Mammary epithelial cell (primary cell): ENCODE measurements at regions not wholly inside any gene's neighbourhood (a gene's known extent, or its start where the extent isn't known, plus 50 kb on each side); places are given as distances from the start of the nearest gene placed in this dataset.

ENCODE experiments used
- EZH2 ChIP-seq: IDR thresholded peaks from 2 replicates; pipeline ENCODE4 v1.6.1; 2012; ENCODE audit warnings: low read length, inconsistent platforms, borderline replicate concordance
- TF ChIP-seq, protein P1 (sequence below), 2 donors: IDR thresholded peaks in 1 of 2; conservative IDR thresholded peaks in 1 of 2; 2 replicates each; pipeline ENCODE4 v1.5.1; 2011 to 2012; ENCODE audit warnings: inconsistent platforms in 2 of 2, low read length in 2 of 2, mild to moderate bottlenecking in 2 of 2, control low read depth in 1 of 2, low read depth in 1 of 2; ENCODE audit not compliant: insufficient read depth in 1 of 2; ENCODE audit errors: extremely low read depth in 1 of 2

DNA sequence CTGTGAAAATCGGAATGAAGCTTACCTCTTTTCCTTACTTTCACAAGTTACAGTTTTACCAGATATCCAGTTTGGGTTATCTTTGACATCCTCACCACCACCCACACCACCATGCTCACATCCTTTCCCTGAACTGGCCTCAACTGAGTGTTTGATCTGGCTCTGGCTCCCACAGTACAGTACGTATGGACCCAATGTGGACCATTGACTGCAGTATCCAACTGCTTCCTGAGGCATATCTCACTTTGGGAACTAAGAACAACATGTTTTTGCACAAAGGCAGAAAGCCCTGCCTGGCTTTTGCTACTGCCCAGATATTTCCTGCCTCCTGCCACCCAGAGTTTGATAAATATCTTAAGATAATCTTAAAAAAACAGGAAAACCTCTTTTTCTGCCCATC lies 1232.0 kb upstream of the CDH18 start:
- TF ChIP-seq, protein P1, sequence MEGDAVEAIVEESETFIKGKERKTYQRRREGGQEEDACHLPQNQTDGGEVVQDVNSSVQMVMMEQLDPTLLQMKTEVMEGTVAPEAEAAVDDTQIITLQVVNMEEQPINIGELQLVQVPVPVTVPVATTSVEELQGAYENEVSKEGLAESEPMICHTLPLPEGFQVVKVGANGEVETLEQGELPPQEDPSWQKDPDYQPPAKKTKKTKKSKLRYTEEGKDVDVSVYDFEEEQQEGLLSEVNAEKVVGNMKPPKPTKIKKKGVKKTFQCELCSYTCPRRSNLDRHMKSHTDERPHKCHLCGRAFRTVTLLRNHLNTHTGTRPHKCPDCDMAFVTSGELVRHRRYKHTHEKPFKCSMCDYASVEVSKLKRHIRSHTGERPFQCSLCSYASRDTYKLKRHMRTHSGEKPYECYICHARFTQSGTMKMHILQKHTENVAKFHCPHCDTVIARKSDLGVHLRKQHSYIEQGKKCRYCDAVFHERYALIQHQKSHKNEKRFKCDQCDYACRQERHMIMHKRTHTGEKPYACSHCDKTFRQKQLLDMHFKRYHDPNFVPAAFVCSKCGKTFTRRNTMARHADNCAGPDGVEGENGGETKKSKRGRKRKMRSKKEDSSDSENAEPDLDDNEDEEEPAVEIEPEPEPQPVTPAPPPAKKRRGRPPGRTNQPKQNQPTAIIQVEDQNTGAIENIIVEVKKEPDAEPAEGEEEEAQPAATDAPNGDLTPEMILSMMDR (conservative IDR thresholded peaks at IDR 0.05 in 1 of 2, IDR thresholded peaks at IDR 0.05 in 1 of 2; ENCODE audit: extremely low read depth in 1 of 2, insufficient read depth in 1 of 2, low read depth in 1 of 2, low read length in 2 of 2), result no peak
- TF ChIP-seq EZH2, result no peak
